PFSK-1 (cell line): ENCODE measurements at regions not wholly inside any gene's neighbourhood (a gene's known extent, or its start where the extent isn't known, plus 50 kb on each side); places are given as distances from the start of the nearest gene placed in this dataset.

ENCODE experiments used
- POLR2AphosphoS5 ChIP-seq: IDR thresholded peaks from 2 replicates; pipeline ENCODE4 v1.6.1; 2012; ENCODE audit warnings: low read depth, mild to moderate bottlenecking, control low read depth, low read length, moderate library complexity
- REST ChIP-seq, 2 experiments: IDR thresholded peaks; 2 replicates each; pipeline versions ENCODE4 v1.6.1 to v1.8.0; 2011 to 2012; ENCODE audit warnings: low read depth in 2 of 2, low read length in 2 of 2, control low read depth in 1 of 2, inconsistent platforms in 1 of 2, mild to moderate bottlenecking in 1 of 2, moderate library complexity in 1 of 2; ENCODE audit not compliant: insufficient read depth in 1 of 2
- SIN3A ChIP-seq: IDR thresholded peaks from 2 replicates; pipeline ENCODE4 v1.6.1; 2012; ENCODE audit warnings: mild to moderate bottlenecking, low read length, moderate library complexity, borderline replicate concordance; ENCODE audit not compliant: insufficient read depth
- TAF1 ChIP-seq: IDR thresholded peaks from 2 replicates; pipeline ENCODE4 v1.6.1; 2012; ENCODE audit warnings: low read length, control low read depth, borderline replicate concordance; ENCODE audit not compliant: insufficient read depth

DNA sequence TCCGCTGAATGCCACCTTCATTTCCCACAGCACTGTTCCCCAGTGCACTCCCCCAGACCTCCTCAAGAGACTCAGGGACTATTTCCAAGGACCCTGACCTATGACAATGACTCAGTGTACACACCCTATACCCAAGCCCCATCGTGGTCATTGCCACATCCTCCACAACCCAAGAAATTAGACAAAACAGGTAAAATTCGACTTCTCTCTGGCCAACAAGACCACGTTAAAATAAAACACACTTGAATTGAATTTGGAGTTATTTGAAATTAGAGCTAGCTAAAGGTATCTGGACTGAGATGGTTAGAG lies 126.4 kb upstream of the NCK2 start:
- TF ChIP-seq POLR2AphosphoS5 (no peak), REST (IDR thresholded peaks at IDR 0.05; ENCODE audit: insufficient read depth in 1 of 2, low read depth in 2 of 2, low read length in 2 of 2) (no peak), SIN3A (no peak), TAF1 (no peak)
